MM.1S (cell line): ENCODE measurements at regions not wholly inside any gene's neighbourhood (a gene's known extent, or its start where the extent isn't known, plus 50 kb on each side); places are given as distances from the start of the nearest gene placed in this dataset.

Experiments used
- CTCF ChIP-seq: fragments of 300-600 bp; sonication (generic); IDR thresholded peaks from 2 replicates; pipeline ENCODE4 v1.5.1; 2016; ENCODE audit warnings: antibody characterized with exemption, low read length, mixed read lengths
- EZH2phosphoT487 ChIP-seq: fragments of 300-600 bp; sonication (generic); IDR thresholded peaks from 2 replicates; pipeline ENCODE4 v1.6.1; 2018; ENCODE audit warnings: antibody characterized with exemption, low read length

GRCh38 chr13:44320611-44321010 lies 53.0 kb upstream of the SERP2 start:
- no peak for TF ChIP-seq CTCF
- TF ChIP-seq EZH2phosphoT487, result no peak
